ENCODE measurements at regions not wholly inside any gene's neighbourhood (a gene's known extent, or its start where the extent isn't known, plus 50 kb on each side); places are given as distances from the start of the nearest gene placed in this dataset.

DNA sequence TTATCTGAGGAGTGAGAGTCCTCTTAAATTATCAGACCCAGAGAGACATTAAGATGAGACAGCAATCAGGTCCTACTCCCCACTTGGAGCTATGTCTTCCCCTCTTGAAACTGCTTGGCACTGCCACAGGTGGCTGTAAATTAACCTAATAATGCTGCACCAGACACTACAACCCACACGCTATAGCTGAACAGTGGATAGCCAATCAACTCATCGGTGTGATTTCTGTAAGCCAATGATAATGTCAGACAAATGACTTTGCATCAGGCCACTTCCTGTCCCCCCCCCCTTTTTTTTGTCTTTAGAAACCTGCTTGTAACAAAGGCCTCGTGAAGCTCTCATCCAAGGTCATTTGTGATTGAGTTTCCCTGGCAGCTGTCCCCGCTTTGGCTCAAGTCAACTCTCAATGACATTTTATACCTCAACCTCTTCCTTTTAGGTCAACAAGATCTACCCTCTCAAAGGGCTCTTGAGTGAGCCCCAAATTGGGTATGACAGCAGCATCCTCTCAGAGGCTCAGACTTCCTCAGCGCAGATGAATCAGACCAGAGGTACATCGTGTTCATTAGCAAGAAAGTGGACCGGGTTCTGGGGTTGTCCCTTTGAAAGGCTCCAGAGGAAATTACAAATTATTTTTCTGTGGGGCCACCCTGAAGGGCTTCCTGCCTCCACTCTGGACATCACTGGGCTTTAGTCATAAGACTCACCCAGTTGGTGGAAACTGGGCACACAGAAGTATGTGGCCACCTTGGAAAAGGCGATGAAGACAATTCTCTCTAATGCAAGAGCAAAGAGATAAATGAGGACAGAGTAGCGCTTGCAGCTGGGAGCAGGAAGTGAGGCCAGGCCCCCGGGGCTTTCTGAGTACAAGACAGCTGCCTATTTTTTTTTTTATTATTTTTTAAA lies 73.6 kb downstream of the COPS8 start:
- Histone ChIP-seq H3K27ac (replicated peaks) (no peak overlapping the region), H3K4me3 (replicated peaks; ENCODE audit: insufficient read depth, low read length) (no peak overlapping the region), H3K27me3 (ENCODE audit: insufficient read depth, poor library complexity, severe bottlenecking) (no peaks in the 10 kb centered on the region)
- DNase-seq (ENCODE audit: low read depth in 1 of 2, low spot score in 1 of 2) = no peak
- TF ChIP-seq GABPA (IDR thresholded peaks at IDR 0.05; ENCODE audit: low read depth) (no peak), POLR2AphosphoS5 (IDR thresholded peaks at IDR 0.05; ENCODE audit: low read depth) (no peak), SPI1 (IDR thresholded peaks at IDR 0.05; ENCODE audit: borderline replicate concordance, low read depth) (no peak), REST (IDR thresholded peaks at IDR 0.05; ENCODE audit: insufficient replicate concordance, low read depth) (no peak)
- TF ChIP-seq, protein P1, sequence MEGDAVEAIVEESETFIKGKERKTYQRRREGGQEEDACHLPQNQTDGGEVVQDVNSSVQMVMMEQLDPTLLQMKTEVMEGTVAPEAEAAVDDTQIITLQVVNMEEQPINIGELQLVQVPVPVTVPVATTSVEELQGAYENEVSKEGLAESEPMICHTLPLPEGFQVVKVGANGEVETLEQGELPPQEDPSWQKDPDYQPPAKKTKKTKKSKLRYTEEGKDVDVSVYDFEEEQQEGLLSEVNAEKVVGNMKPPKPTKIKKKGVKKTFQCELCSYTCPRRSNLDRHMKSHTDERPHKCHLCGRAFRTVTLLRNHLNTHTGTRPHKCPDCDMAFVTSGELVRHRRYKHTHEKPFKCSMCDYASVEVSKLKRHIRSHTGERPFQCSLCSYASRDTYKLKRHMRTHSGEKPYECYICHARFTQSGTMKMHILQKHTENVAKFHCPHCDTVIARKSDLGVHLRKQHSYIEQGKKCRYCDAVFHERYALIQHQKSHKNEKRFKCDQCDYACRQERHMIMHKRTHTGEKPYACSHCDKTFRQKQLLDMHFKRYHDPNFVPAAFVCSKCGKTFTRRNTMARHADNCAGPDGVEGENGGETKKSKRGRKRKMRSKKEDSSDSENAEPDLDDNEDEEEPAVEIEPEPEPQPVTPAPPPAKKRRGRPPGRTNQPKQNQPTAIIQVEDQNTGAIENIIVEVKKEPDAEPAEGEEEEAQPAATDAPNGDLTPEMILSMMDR (IDR thresholded peaks at IDR 0.05; ENCODE audit: insufficient read depth, low read length) = no peak

DNA sequence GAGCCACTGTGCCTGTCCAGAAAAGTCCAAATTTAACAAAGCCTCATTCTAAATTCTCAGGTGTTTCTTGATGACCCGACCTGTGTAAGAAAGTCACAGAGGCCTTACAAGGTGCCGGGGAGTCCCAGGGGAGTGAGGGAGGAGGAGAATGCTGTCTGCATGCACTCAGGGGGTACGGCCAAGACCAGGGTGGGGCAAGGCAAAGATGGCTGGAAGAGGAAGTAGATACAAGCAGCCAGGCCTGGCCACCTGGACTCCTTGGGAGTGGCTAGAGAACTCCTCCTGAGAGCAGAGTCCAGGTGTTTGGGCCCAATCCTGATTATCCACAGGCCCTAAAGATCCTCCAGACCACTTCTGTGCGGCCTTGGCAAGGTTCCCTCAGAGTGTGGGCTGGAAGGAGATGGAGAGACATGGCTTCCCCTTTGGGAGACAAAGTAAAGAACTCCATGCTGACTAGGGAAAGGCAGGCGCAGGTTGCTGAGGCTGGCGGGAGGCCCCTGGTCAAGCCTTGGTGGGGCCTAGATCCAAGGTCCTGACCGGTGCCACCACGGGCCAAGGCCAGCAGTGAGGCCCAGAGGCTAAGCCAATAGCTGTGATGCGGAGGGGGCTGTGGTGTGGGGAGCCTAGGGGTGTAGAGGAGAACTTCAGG lies 74.7 kb downstream of the COPS8 start:
- no peak for DNase-seq (ENCODE audit: low read depth in 1 of 2, low spot score in 1 of 2)
- no peak overlapping the region for H3K27ac ChIP-seq (replicated peaks)
- no peak overlapping the region for H3K4me3 ChIP-seq (replicated peaks; ENCODE audit: insufficient read depth, low read length)
- peaks cover 3% of the 10 kb centered on the region for H3K27me3 ChIP-seq (ENCODE audit: insufficient read depth, poor library complexity, severe bottlenecking)
- TF ChIP-seq POLR2AphosphoS5 (IDR thresholded peaks at IDR 0.05; ENCODE audit: low read depth) = no peak
- no peak for TF ChIP-seq GABPA (IDR thresholded peaks at IDR 0.05; ENCODE audit: low read depth)
- no peak for TF ChIP-seq REST (IDR thresholded peaks at IDR 0.05; ENCODE audit: insufficient replicate concordance, low read depth)
- TF ChIP-seq, protein P1 (IDR thresholded peaks at IDR 0.05; ENCODE audit: insufficient read depth, low read length) = no peak
- TF ChIP-seq SPI1 (IDR thresholded peaks at IDR 0.05; ENCODE audit: borderline replicate concordance, low read depth) = no peak

GRCh38 chr2:237161189-237161588 lies 75.5 kb downstream of the COPS8 start:
- no peak for DNase-seq (ENCODE audit: low read depth in 1 of 2, low spot score in 1 of 2)
- peaks cover 3% of the 10 kb centered on the region for H3K27me3 ChIP-seq (ENCODE audit: insufficient read depth, poor library complexity, severe bottlenecking)
- no peak overlapping the region for H3K27ac ChIP-seq (replicated peaks)
- no peak overlapping the region for H3K4me3 ChIP-seq (replicated peaks; ENCODE audit: insufficient read depth, low read length)
- TF ChIP-seq, protein P1 (IDR thresholded peaks at IDR 0.05; ENCODE audit: insufficient read depth, low read length) = no peak
- TF ChIP-seq REST (IDR thresholded peaks at IDR 0.05; ENCODE audit: insufficient replicate concordance, low read depth) (no peak), SPI1 (IDR thresholded peaks at IDR 0.05; ENCODE audit: borderline replicate concordance, low read depth) (no peak), GABPA (IDR thresholded peaks at IDR 0.05; ENCODE audit: low read depth) (no peak)
